H1 (cell line): ENCODE measurements at regions not wholly inside any gene's neighbourhood (a gene's known extent, or its start where the extent isn't known, plus 50 kb on each side); places are given as distances from the start of the nearest gene placed in this dataset.

Experiments used
- CTCF ChIA-PET: fragments of 300-600 bp; sonication (Branson Sonifier 250); formaldehyde crosslinking; loops from one replicate; lab custom pipeline; 2021; ENCODE audit not compliant: partially characterized antibody; lab: Charles Lee
- POLR2A ChIA-PET: fragments of 300-600 bp; sonication (Branson Sonifier 250); formaldehyde crosslinking; loops from one replicate; lab custom pipeline; 2021; ENCODE audit warnings: inconsistent platforms; ENCODE audit not compliant: partially characterized antibody; lab: Charles Lee
- DNase-seq, 2 experiments: peaks; one replicate each; pipeline versions ENCODE4 v3.0.0 to v3.0.0-alpha.2; 2010 to 2022; ENCODE audit warnings: low spot score in 2 of 2, low read depth in 1 of 2, mixed read lengths in 1 of 2
- FAIRE-seq: peaks from 2 replicates; lab custom pipeline; 2011; peaks lifted over from hg19 to GRCh38; lab: Jason Lieb, UNC
- H2AFZ ChIP-seq: 2 replicates; pipeline ENCODE4 v1.8.1; 2012; ENCODE audit warnings: low read length, inconsistent platforms
- H2AK5ac ChIP-seq: 2 replicates; pipeline ENCODE4 v1.6.1; 2013; ENCODE audit warnings: low read depth, low read length
- H2BK120ac ChIP-seq: replicated peaks from 2 replicates; pipeline ENCODE3; 2013; ENCODE audit warnings: low read depth, low read length, inconsistent platforms
- H2BK12ac ChIP-seq: 2 replicates; pipeline ENCODE4 v1.6.1; 2013; ENCODE audit warnings: low read depth, low read length
- H2BK15ac ChIP-seq: 2 replicates; pipeline ENCODE4 v1.6.1; 2013; ENCODE audit warnings: low read length
- H2BK20ac ChIP-seq: 2 replicates; pipeline ENCODE4 v1.6.1; 2013; ENCODE audit warnings: low read length
- H2BK5ac ChIP-seq: 2 replicates; pipeline ENCODE4 v1.6.1; 2013; ENCODE audit warnings: low read depth, low read length
- H3K14ac ChIP-seq: 2 replicates; pipeline ENCODE4 v1.6.1; 2013; ENCODE audit warnings: inconsistent platforms; ENCODE audit not compliant: insufficient read length
- H3K18ac ChIP-seq: 2 replicates; pipeline ENCODE4 v1.6.1; 2013; ENCODE audit warnings: low read length; ENCODE audit errors: extremely low read depth
- H3K23ac ChIP-seq: 2 replicates; pipeline ENCODE4 v1.6.1; 2013; ENCODE audit warnings: inconsistent platforms; ENCODE audit not compliant: insufficient read length
- H3K23me2 ChIP-seq: 2 replicates; pipeline ENCODE4 v1.6.1; 2013; ENCODE audit warnings: low read depth, low read length
- H3K27ac ChIP-seq: 2 replicates; pipeline ENCODE4 v1.6.1; 2011; ENCODE audit warnings: low read depth, low read length, inconsistent platforms
- H3K27me3 ChIP-seq, 4 experiments: replicated peaks in 1 of 4; 1 replicate in 1 of 4; 2 replicates in 3 of 4; pipeline versions ENCODE4 v1.6.1 to v1.8.1; 2011 to 2013; ENCODE audit warnings: low read length in 3 of 4, mild to moderate bottlenecking in 3 of 4, inconsistent platforms in 2 of 4, mixed read lengths in 2 of 4, moderate library complexity in 1 of 4; ENCODE audit not compliant: control insufficient read depth in 3 of 4, insufficient read depth in 3 of 4; ENCODE audit errors: extremely low read depth in 1 of 4
- H3K36me3 ChIP-seq, 4 experiments: 2 replicates each; pipeline versions ENCODE4 v1.6.1 to v1.8.1; 2011 to 2013; ENCODE audit warnings: mild to moderate bottlenecking in 4 of 4, low read length in 3 of 4, moderate library complexity in 2 of 4, control low read depth in 1 of 4, inconsistent platforms in 1 of 4; ENCODE audit not compliant: insufficient read depth in 4 of 4, control insufficient read depth in 2 of 4
- H3K4ac ChIP-seq: replicated peaks from 2 replicates; pipeline ENCODE3; 2013; ENCODE audit warnings: low read length, low read depth, mixed read lengths, inconsistent platforms; ENCODE audit not compliant: insufficient read length
- H3K4me1 ChIP-seq, 4 experiments: replicated peaks in 1 of 4; 1 replicate in 1 of 4; 2 replicates in 3 of 4; pipeline versions ENCODE4 v1.6.1 to v1.8.1; 2011 to 2013; ENCODE audit warnings: low read length in 3 of 4, inconsistent platforms in 2 of 4, mixed read lengths in 1 of 4; ENCODE audit not compliant: insufficient read depth in 4 of 4, control insufficient read depth in 3 of 4
- H3K4me2 ChIP-seq, 2 experiments: 2 replicates each; pipeline versions ENCODE4 v1.6.1 to v1.8.1; 2011 to 2013; ENCODE audit warnings: low read depth in 2 of 2, low read length in 2 of 2, control low read depth in 1 of 2, inconsistent platforms in 1 of 2, mild to moderate bottlenecking in 1 of 2; ENCODE audit not compliant: insufficient read depth in 1 of 2
- H3K4me3 ChIP-seq, 4 experiments: fragments of 200-600, 300-600 bp in 1 of 4; sonication (generic), shearing (Covaris generic), sonication (Bioruptor Twin) in 1 of 4; 2 replicates each; pipeline versions ENCODE4 v1.5.1 to v1.8.1; 2011 to 2016; ENCODE audit warnings: low read length in 4 of 4, low read depth in 3 of 4, control low read depth in 2 of 4, inconsistent platforms in 2 of 4, mild to moderate bottlenecking in 2 of 4, mixed read lengths in 1 of 4, moderate library complexity in 1 of 4; ENCODE audit not compliant: insufficient read depth in 2 of 4; ENCODE audit errors: extremely low read depth in 1 of 4
- H3K56ac ChIP-seq: replicated peaks from 2 replicates; pipeline ENCODE3; 2013; ENCODE audit warnings: low read depth, mild to moderate bottlenecking, mixed read lengths, low read length, inconsistent platforms; ENCODE audit not compliant: insufficient read length
- H3K79me1 ChIP-seq: 2 replicates; pipeline ENCODE4 v1.6.1; 2013; ENCODE audit warnings: low read depth, low read length, control low read depth
- H3K79me2 ChIP-seq, 2 experiments: 2 replicates each; pipeline versions ENCODE4 v1.6.1 to v1.8.1; 2012 to 2013; ENCODE audit warnings: low read length in 2 of 2, mild to moderate bottlenecking in 2 of 2, inconsistent platforms in 1 of 2; ENCODE audit not compliant: insufficient read depth in 2 of 2, control insufficient read depth in 1 of 2
- H3K9ac ChIP-seq, 4 experiments: replicated peaks in 1 of 4; 1 replicate in 1 of 4; 2 replicates in 3 of 4; pipeline versions ENCODE4 v1.6.1 to v1.8.1; 2011 to 2013; ENCODE audit warnings: low read depth in 3 of 4, low read length in 3 of 4, control low read depth in 2 of 4, mild to moderate bottlenecking in 2 of 4, moderate library complexity in 2 of 4, inconsistent platforms in 1 of 4; ENCODE audit errors: extremely low read depth in 1 of 4
- H3K9me3 ChIP-seq, 2 experiments: 2 replicates each; pipeline versions ENCODE4 v1.6.1 to v1.8.1; 2012 to 2013; ENCODE audit warnings: mild to moderate bottlenecking in 2 of 2, moderate library complexity in 2 of 2, control low read depth in 1 of 2, inconsistent platforms in 1 of 2, low read depth in 1 of 2, low read length in 1 of 2, mixed read lengths in 1 of 2; ENCODE audit not compliant: insufficient read depth in 2 of 2
- H4K20me1 ChIP-seq, 2 experiments: replicated peaks in 1 of 2; 2 replicates each; pipeline versions ENCODE3 to v1.8.1; 2011 to 2013; ENCODE audit warnings: inconsistent platforms in 2 of 2, low read length in 2 of 2, mild to moderate bottlenecking in 1 of 2; ENCODE audit not compliant: insufficient read depth in 2 of 2, control insufficient read depth in 1 of 2
- H4K5ac ChIP-seq: 2 replicates; pipeline ENCODE4 v1.6.1; 2013; ENCODE audit warnings: low read length, low read depth, mixed read lengths, inconsistent platforms; ENCODE audit not compliant: insufficient read length
- H4K8ac ChIP-seq: 2 replicates; pipeline ENCODE4 v1.8.0; 2013; ENCODE audit warnings: mild to moderate bottlenecking, moderate library complexity, low read length, inconsistent platforms; ENCODE audit not compliant: insufficient read depth; ENCODE audit errors: extremely low read depth
- H4K91ac ChIP-seq: replicated peaks from 2 replicates; pipeline ENCODE3; 2013; ENCODE audit warnings: low read length, mixed read lengths, inconsistent platforms; ENCODE audit not compliant: insufficient read length
- CEBPB ChIP-seq: IDR thresholded peaks from 2 replicates; pipeline ENCODE4 v1.6.1; 2012; ENCODE audit warnings: low read depth, low read length
- SAP30 ChIP-seq: fragments of 300-600 bp; sonication (generic); IDR thresholded peaks from 2 replicates; pipeline ENCODE4 v1.7.1; 2012; ENCODE audit warnings: low read length, moderate library complexity, mild to moderate bottlenecking, inconsistent platforms; ENCODE audit not compliant: insufficient read depth, insufficient replicate concordance
- SP1 ChIP-seq: IDR thresholded peaks from 2 replicates; pipeline ENCODE4 v1.6.1; 2011; ENCODE audit warnings: low read depth, low read length
- WGBS, 2 experiments: shearing (Covaris generic) in 1 of 2; methylation state at CpG; one replicate each; pipeline versions ENCODE4 v1.1.6 to v1.1.7; 2013 to 2015; ENCODE audit warnings: low lambda C conversion rate in 2 of 2, mixed read lengths in 2 of 2, inconsistent platforms in 1 of 2, low coverage in 1 of 2, missing lambda C conversion rate in 1 of 2; ENCODE audit not compliant: insufficient replicate concordance in 2 of 2, insufficient coverage in 1 of 2, insufficient read length in 1 of 2; ENCODE audit errors: extremely low coverage in 1 of 2, missing lambda C conversion rate in 1 of 2; 5-methylcytosine and 5-hydroxymethylcytosine counted together

GRCh38 chr7:131011976-131012375 lies 278.0 kb upstream of the KLF14 start:
- no peak overlapping the region for H3K4me2 ChIP-seq
- H4K5ac ChIP-seq, result no peak overlapping the region
- POLR2A ChIA-PET, result no interaction called here
- CTCF ChIA-PET, result interaction anchor here (0.7 to 3.2 kb wide), 5 partner anchors 29 to 115 kb away, joined by 4 to 15 read pairs (median 5); no protein-coding TSS in a partner anchor
- no peak overlapping the region for H2BK120ac ChIP-seq
- no peak overlapping the region for H3K4ac ChIP-seq
- no peaks in the 10 kb centered on the region for H3K79me2 ChIP-seq
- no peaks in the 10 kb centered on the region; the same call in 1 of the 2 replicates for H3K79me1 ChIP-seq
- H2BK12ac ChIP-seq, result no peak overlapping the region
- 83% methylated on average over 4 of the region's 4 CpGs; no CpG with 5 or more reads in 1 of the 2 experiments for WGBS, 2 experiments
- H3K56ac ChIP-seq, result no peak overlapping the region
- no peak overlapping the region for H3K18ac ChIP-seq
- FAIRE-seq, result no peak
- no peak overlapping the region for H2BK5ac ChIP-seq
- H3K4me1 ChIP-seq, result peaks cover 0 to 4% (median 2%) of the 10 kb centered on the region in 4 experiments; a peak in 6 of 7 replicates
- DNase-seq, result no peak
- no peak overlapping the region for H4K8ac ChIP-seq
- H3K23ac ChIP-seq, result no peak overlapping the region
- no peak overlapping the region for H4K91ac ChIP-seq
- H3K9ac ChIP-seq, result no peak overlapping the region
- no peak overlapping the region for H2BK20ac ChIP-seq
- H3K27me3 ChIP-seq, result no peaks in the 10 kb centered on the region; a peak in 1 of 7 replicates
- no peak overlapping the region for H2AK5ac ChIP-seq
- H3K14ac ChIP-seq, result no peak overlapping the region
- no peak overlapping the region for H2AFZ ChIP-seq
- H3K23me2 ChIP-seq, result no peaks in the 10 kb centered on the region
- H3K27ac ChIP-seq, result no peak overlapping the region
- H4K20me1 ChIP-seq, result peaks cover 0 to 2% of the 10 kb centered on the region in 2 experiments
- H3K36me3 ChIP-seq, result no peaks in the 10 kb centered on the region
- no peak overlapping the region for H3K4me3 ChIP-seq
- H2BK15ac ChIP-seq, result no peak overlapping the region
- no peaks in the 10 kb centered on the region for H3K9me3 ChIP-seq
- no peak for TF ChIP-seq SP1
- TF ChIP-seq SAP30, result no peak
- TF ChIP-seq CEBPB, result 0 out of 2 replicates have a peak, but pooled peaks have one; percentile 1
